ENCODE measurements at regions not wholly inside any gene's neighbourhood (a gene's known extent, or its start where the extent isn't known, plus 50 kb on each side); places are given as distances from the start of the nearest gene placed in this dataset.

DNA sequence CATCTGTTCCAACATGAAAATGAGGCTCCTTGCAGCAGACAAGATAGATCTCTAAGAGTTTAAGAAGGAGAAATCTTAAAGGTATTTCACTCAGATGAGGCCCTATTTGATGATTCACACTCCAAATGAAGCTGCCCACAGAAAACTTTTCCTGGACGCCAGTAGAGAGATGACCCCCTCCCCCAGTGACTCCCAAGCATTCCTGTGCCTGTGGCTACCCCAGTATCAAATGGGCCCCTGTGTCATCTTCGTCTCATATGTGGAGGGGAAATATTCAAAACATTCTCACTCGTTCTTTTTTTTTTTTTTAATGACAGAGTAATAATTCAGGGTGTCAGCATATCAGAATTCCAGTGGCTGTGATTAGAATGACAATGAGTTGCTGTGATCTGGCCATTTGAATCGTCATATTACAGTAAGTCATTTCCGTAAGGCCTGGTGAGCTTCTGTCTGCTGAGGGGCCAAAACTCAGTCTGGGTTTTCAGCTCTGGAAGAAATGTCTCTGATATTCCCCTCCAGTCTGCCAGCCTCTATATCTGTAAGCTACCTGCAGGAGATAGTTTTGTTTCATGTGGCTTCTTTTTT is 194.7 kb downstream of the URI1 start:
- H3K27me3 ChIP-seq = no peaks in the 10 kb centered on the region
- no peak overlapping the region for H3K4me3 ChIP-seq
- ATAC-seq = no peak
- TF ChIP-seq CTCF (IDR thresholded peaks at IDR 0.05) (no peak), POLR2AphosphoS5 (IDR thresholded peaks at IDR 0.05) (no peak), EP300 (IDR thresholded peaks at IDR 0.05) (no peak), POLR2A (IDR thresholded peaks at IDR 0.05) (no peak)
- WGBS, 2 donors (ENCODE audit: low coverage in 1 of 2) = 63 to 70% methylated on average over 5 of the region's 5 CpGs
- no peaks in the 10 kb centered on the region for H3K9me3 ChIP-seq
- no peak overlapping the region for H3K27ac ChIP-seq
- H3K36me3 ChIP-seq = no peaks in the 10 kb centered on the region
- no peaks in the 10 kb centered on the region for H3K4me1 ChIP-seq

DNA sequence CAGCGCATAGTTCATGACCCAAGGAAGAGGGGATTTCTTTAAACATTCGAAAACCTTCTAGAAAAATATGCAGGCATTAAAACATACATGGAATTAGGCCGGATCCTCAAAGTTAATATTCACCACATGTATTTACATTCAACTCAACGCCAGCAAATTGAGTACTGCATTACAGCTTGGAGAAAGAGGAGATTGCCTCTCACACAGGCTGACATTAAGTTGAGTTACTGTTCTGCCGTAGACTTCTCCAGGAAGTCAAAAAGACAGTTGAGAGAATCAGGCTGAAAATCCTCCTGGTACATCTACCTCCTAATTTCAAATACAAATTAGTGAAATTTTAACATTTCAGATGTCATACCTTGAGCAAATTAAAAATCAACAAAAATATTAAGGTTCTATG is 195.7 kb downstream of the URI1 start:
- no peak for ATAC-seq
- Histone ChIP-seq H3K27ac (no peak overlapping the region), H3K27me3 (no peaks in the 10 kb centered on the region), H3K4me1 (no peaks in the 10 kb centered on the region), H3K4me3 (no peak overlapping the region), H3K36me3 (no peaks in the 10 kb centered on the region), H3K9me3 (no peaks in the 10 kb centered on the region)
- WGBS, 2 donors (ENCODE audit: low coverage in 1 of 2) = 44 to 57% methylated on average over 5 of the region's 5 CpGs
- TF ChIP-seq CTCF (IDR thresholded peaks at IDR 0.05) (no peak), EP300 (IDR thresholded peaks at IDR 0.05) (no peak), POLR2A (IDR thresholded peaks at IDR 0.05) (no peak), POLR2AphosphoS5 (IDR thresholded peaks at IDR 0.05) (no peak)

DNA sequence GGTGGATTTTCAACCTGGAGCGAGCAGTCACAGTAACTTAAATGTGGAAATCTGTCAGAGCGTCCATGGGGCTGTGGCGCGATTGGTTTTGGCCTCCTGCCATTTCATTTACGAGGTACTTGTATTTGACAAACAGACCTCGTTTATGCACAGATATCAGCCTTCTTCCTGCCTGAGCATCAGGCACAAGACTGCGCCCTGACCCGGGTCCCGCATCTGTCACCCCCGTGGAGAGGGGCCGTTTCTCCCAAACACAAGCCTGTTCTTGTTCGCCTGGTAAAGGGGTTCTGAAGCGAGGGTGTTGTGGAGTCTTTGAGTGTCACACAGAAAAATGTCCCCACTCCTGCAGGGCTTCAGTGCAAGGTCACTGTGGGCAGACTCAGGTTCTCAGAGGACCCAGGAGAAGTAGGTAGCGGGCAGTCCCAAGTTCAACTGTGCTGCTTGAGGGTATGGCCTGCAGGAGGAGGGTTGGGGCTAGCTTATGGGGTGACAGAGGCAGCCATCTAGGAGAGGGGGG is 202.3 kb downstream of the URI1 start:
- H3K4me3 ChIP-seq = no peak overlapping the region
- WGBS, 2 donors (ENCODE audit: low coverage in 1 of 2) = 70 to 73% methylated on average over 3 to 4 of the region's 14 CpGs
- ATAC-seq = no peak
- H3K9me3 ChIP-seq = no peaks in the 10 kb centered on the region
- H3K27me3 ChIP-seq = peaks cover 27% of the 10 kb centered on the region
- no peak for TF ChIP-seq CTCF (IDR thresholded peaks at IDR 0.05)
- TF ChIP-seq EP300 (IDR thresholded peaks at IDR 0.05) = no peak
- TF ChIP-seq POLR2AphosphoS5 (IDR thresholded peaks at IDR 0.05) = no peak
- no peaks in the 10 kb centered on the region for H3K4me1 ChIP-seq
- no peak overlapping the region for H3K27ac ChIP-seq
- H3K36me3 ChIP-seq = no peaks in the 10 kb centered on the region

DNA sequence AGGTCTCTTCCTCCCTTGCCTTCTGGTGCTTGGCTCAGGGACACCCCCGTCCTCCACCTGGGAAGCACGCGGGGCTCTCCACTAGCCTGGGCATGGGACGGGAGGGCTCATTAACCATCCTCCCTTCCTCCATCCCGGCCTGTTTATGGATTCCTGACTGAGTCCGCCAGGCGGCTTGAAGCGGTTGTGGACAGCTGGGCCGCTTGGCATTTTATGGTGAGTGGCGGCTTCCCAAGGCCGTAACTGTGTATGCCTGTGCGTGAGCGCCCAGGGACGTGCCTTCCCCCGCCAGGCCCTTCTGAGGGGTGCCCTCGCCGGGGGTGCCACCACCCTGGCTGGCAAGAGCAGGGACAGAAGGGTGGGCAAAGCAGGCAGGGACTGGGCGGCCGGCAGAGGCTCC is 202.8 kb downstream of the URI1 start:
- H3K27me3 ChIP-seq = peaks cover 28% of the 10 kb centered on the region
- no peak for TF ChIP-seq CTCF (IDR thresholded peaks at IDR 0.05)
- TF ChIP-seq POLR2AphosphoS5 (IDR thresholded peaks at IDR 0.05) = no peak
- no peak for TF ChIP-seq POLR2A (IDR thresholded peaks at IDR 0.05)
- no peak for TF ChIP-seq EP300 (IDR thresholded peaks at IDR 0.05)
- WGBS, 2 donors (ENCODE audit: low coverage in 1 of 2) = 91% methylated on average over 5 of the region's 19 CpGs; no CpG with 5 or more reads in 1 of the 2 donors
- no peaks in the 10 kb centered on the region for H3K4me1 ChIP-seq
- no peak for ATAC-seq
- no peaks in the 10 kb centered on the region for H3K9me3 ChIP-seq
- no peak overlapping the region for H3K4me3 ChIP-seq
- no peak overlapping the region for H3K27ac ChIP-seq
- no peaks in the 10 kb centered on the region for H3K36me3 ChIP-seq

DNA sequence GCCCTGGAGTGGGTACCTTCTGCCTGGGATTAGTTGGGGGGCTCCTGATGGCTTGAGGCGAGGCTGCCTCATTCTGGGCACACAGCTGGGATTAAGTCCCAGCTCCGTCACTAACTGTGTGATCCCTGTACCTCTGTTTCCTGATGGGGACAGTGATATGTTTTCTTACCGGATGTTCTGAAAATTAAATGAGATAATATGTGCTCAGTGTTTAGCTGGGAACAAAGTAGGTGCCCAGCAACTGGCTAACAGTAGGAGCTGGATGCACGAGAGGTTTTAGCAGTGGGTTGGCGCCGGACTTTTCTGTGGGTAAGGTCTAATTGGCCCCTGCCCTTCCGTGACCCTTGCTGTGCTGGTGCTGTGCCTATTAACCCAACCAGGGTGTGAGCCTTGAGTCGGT is 203.4 kb downstream of the URI1 start:
- Histone ChIP-seq H3K9me3 (no peaks in the 10 kb centered on the region), H3K36me3 (no peaks in the 10 kb centered on the region), H3K27ac (no peak overlapping the region), H3K27me3 (peaks cover 32% of the 10 kb centered on the region), H3K4me1 (no peaks in the 10 kb centered on the region), H3K4me3 (no peak overlapping the region)
- TF ChIP-seq CTCF (IDR thresholded peaks at IDR 0.05) (no peak), POLR2AphosphoS5 (IDR thresholded peaks at IDR 0.05) (no peak), POLR2A (IDR thresholded peaks at IDR 0.05) (no peak), EP300 (IDR thresholded peaks at IDR 0.05) (no peak)
- no peak for ATAC-seq
- 85% methylated on average over 5 of the region's 8 CpGs; no CpG with 5 or more reads in 1 of the 2 donors for WGBS, 2 donors (ENCODE audit: low coverage in 1 of 2)

Measured in gastroesophageal sphincter (tissue), 4 donors.